Lung (tissue), 11 donors: ENCODE measurements at regions not wholly inside any gene's neighbourhood (a gene's known extent, or its start where the extent isn't known, plus 50 kb on each side); places are given as distances from the start of the nearest gene placed in this dataset.

ENCODE experiments used
- ATAC-seq: fragments of 200-7000 bp; cut with Tn5 transposase; one replicate; pipeline ENCODE4 v1.9.1; 2020; ENCODE audit warnings: moderate number of reproducible peaks; ENCODE audit not compliant: insufficient read depth, low FRiP score
- DNase-seq, 3 donors: peaks; one replicate each; pipeline ENCODE4 v3.0.0-alpha.2; 2013 to 2017
- H3K27ac ChIP-seq, 2 donors: one replicate each; pipeline ENCODE4 v1.5.1; 2013; ENCODE audit warnings: mild to moderate bottlenecking in 2 of 2, moderate library complexity in 2 of 2, control low read depth in 1 of 2, inconsistent platforms in 1 of 2, low read depth in 1 of 2, low read length in 1 of 2
- H3K27me3 ChIP-seq, 3 donors: one replicate each; pipeline ENCODE4 v1.5.1; 2013; ENCODE audit warnings: low read length in 2 of 3; ENCODE audit not compliant: control insufficient read depth in 3 of 3, insufficient read depth in 3 of 3
- H3K36me3 ChIP-seq, 4 donors: one replicate each; pipeline ENCODE4 v1.5.1; 2013; ENCODE audit warnings: low read length in 4 of 4, mild to moderate bottlenecking in 1 of 4, moderate library complexity in 1 of 4; ENCODE audit not compliant: control insufficient read depth in 4 of 4, insufficient read depth in 4 of 4
- H3K4me1 ChIP-seq, 5 donors: one replicate each; pipeline ENCODE4 v1.5.1; 2013; ENCODE audit warnings: low read length in 5 of 5, mild to moderate bottlenecking in 2 of 5, moderate library complexity in 1 of 5; ENCODE audit not compliant: control insufficient read depth in 5 of 5, insufficient read depth in 5 of 5
- H3K4me3 ChIP-seq: one replicate; pipeline ENCODE4 v1.5.1; 2013; ENCODE audit warnings: mild to moderate bottlenecking, control low read depth, moderate library complexity
- H3K9ac ChIP-seq, 2 donors: one replicate each; pipeline ENCODE4 v1.5.1; 2013; ENCODE audit warnings: low read length in 2 of 2, control low read depth in 1 of 2; ENCODE audit not compliant: insufficient read depth in 1 of 2
- H3K9me3 ChIP-seq, 4 donors: one replicate each; pipeline ENCODE4 v1.5.1; 2013; ENCODE audit warnings: low read length in 3 of 4, mild to moderate bottlenecking in 1 of 4, moderate library complexity in 1 of 4; ENCODE audit not compliant: control insufficient read depth in 4 of 4, insufficient read depth in 3 of 4
- CTCF ChIP-seq: IDR thresholded peaks from 2 replicates; pipeline ENCODE4 v1.5.1; 2012; ENCODE audit warnings: mild to moderate bottlenecking; ENCODE audit errors: control extremely low read depth, extremely low read depth
- WGBS, 2 donors: extraction: QIAGEN DNeasy Blood & Tissue Kit; methylation state at CpG; one replicate each; pipeline ENCODE4 v1.1.7; 2013; 5-methylcytosine and 5-hydroxymethylcytosine counted together
- donor health status: control.
- donor health status: control.
- donor health status: Bipolar disorder and iron deficiency.
- donor health status: healthy.
- donor health status: DM: yes; HTN: yes; CAD: no.

GRCh38 chr3:23739536-23739935 lies 66.2 kb upstream of the UBE2E1 start:
- Histone ChIP-seq H3K27me3 (peaks cover 0 to 2% (median 0%) of the 10 kb centered on the region in 3 donors), H3K4me3 (no peak overlapping the region), H3K4me1 (peaks cover 5 to 26% (median 10%) of the 10 kb centered on the region in 5 donors), H3K27ac (peak overlapping the region in 1 of 2 donors; percentile 3), H3K9me3 (no peaks in the 10 kb centered on the region), H3K9ac (no peak overlapping the region), H3K36me3 (no peaks in the 10 kb centered on the region)
- DNase-seq (no peak), ATAC-seq (no peak)
- 29 to 31% methylated on average over 1 of the region's 1 CpG for WGBS, 2 donors
- TF ChIP-seq CTCF, result no peak

- ATAC-seq, result peak; percentile 65
- WGBS, 2 donors, result 50 to 55% methylated on average over 2 of the region's 2 CpGs
- Histone ChIP-seq H3K9me3 (no peaks in the 10 kb centered on the region), H3K36me3 (no peaks in the 10 kb centered on the region), H3K4me1 (peaks cover 5 to 18% (median 6%) of the 10 kb centered on the region in 5 donors), H3K4me3 (no peak overlapping the region), H3K9ac (no peak overlapping the region), H3K27ac (peak overlapping the region in 1 of 2 donors; percentile 69), H3K27me3 (peaks cover 0 to 2% (median 0%) of the 10 kb centered on the region in 3 donors)
- no peak for TF ChIP-seq CTCF
- DNase-seq, result no peak
Observed at GRCh38 chr3:23740517-23740965, 65.2 kb upstream of the UBE2E1 start.

GRCh38 chr3:23741036-23741706 lies 64.6 kb upstream of the UBE2E1 start:
- H3K9me3 ChIP-seq, result no peaks in the 10 kb centered on the region
- H3K9ac ChIP-seq, result no peak overlapping the region
- H3K4me1 ChIP-seq, result peaks cover 0 to 12% (median 6%) of the 10 kb centered on the region in 5 donors
- no peak for TF ChIP-seq CTCF
- no peaks in the 10 kb centered on the region for H3K36me3 ChIP-seq
- 46 to 72% methylated on average over 7 of the region's 7 CpGs for WGBS, 2 donors
- DNase-seq (no peak), ATAC-seq (peak; percentile 43)
- H3K27ac ChIP-seq, result peak overlapping the region in 1 of 2 donors; percentile 69
- no peak overlapping the region for H3K4me3 ChIP-seq
- peaks cover 0 to 2% (median 0%) of the 10 kb centered on the region in 3 donors for H3K27me3 ChIP-seq
